Ishikawa (cell line): ENCODE measurements at regions not wholly inside any gene's neighbourhood (a gene's known extent, or its start where the extent isn't known, plus 50 kb on each side); places are given as distances from the start of the nearest gene placed in this dataset.

ENCODE experiments used
- CEBPB ChIP-seq: IDR thresholded peaks from 2 replicates; pipeline ENCODE4 v1.6.1; 2012
- CREB1 ChIP-seq: IDR thresholded peaks from 2 replicates; pipeline ENCODE4 v1.6.1; 2012; ENCODE audit warnings: low read depth
- EGR1 ChIP-seq: IDR thresholded peaks from 2 replicates; pipeline ENCODE4 v1.6.1; 2012
- EP300 ChIP-seq: IDR thresholded peaks from 2 replicates; pipeline ENCODE4 v1.6.1; 2012; ENCODE audit warnings: borderline replicate concordance
- FOXM1 ChIP-seq: IDR thresholded peaks from 2 replicates; pipeline ENCODE4 v1.6.1; 2012; ENCODE audit warnings: low read depth, borderline replicate concordance
- MAX ChIP-seq: IDR thresholded peaks from 2 replicates; pipeline ENCODE4 v1.6.1; 2012
- NFIC ChIP-seq: IDR thresholded peaks from 2 replicates; pipeline ENCODE4 v1.6.1; 2012
- RAD21 ChIP-seq: IDR thresholded peaks from 2 replicates; pipeline ENCODE4 v1.6.1; 2012; ENCODE audit warnings: low read depth
- REST ChIP-seq: IDR thresholded peaks from 2 replicates; pipeline ENCODE4 v1.6.1; 2012; ENCODE audit warnings: low read depth, mild to moderate bottlenecking
- TAF1 ChIP-seq: IDR thresholded peaks from 2 replicates; pipeline ENCODE4 v1.6.1; 2012; ENCODE audit warnings: low read depth, mild to moderate bottlenecking
- TCF12 ChIP-seq: IDR thresholded peaks from 2 replicates; pipeline ENCODE4 v1.6.1; 2012; ENCODE audit warnings: low read depth
- TEAD4 ChIP-seq: IDR thresholded peaks from 2 replicates; pipeline ENCODE4 v1.6.1; 2012
- USF1 ChIP-seq: IDR thresholded peaks from 2 replicates; pipeline ENCODE4 v1.6.1; 2012
- YY1 ChIP-seq: IDR thresholded peaks from 2 replicates; pipeline ENCODE4 v1.6.1; 2012; ENCODE audit warnings: low read depth
- ZBTB7A ChIP-seq: IDR thresholded peaks from 2 replicates; pipeline ENCODE4 v1.6.1; 2012; ENCODE audit warnings: low read depth

- TF ChIP-seq USF1 (no peak), EP300 (no peak), NFIC (no peak), YY1 (no peak), TEAD4 (no peak), EGR1 (no peak), CEBPB (no peak), CREB1 (no peak), ZBTB7A (no peak), REST (no peak), TCF12 (no peak), TAF1 (no peak), MAX (no peak), FOXM1 (no peak), RAD21 (no peak)
Observed at GRCh38 chr16:73251608-73252007, 203.7 kb upstream of the ZFHX3 start.

GRCh38 chr16:73248316-73248715 is 200.4 kb upstream of the ZFHX3 start:
- TF ChIP-seq NFIC (no peak), YY1 (no peak), MAX (no peak), CREB1 (no peak), FOXM1 (no peak), USF1 (no peak), TCF12 (no peak), EP300 (no peak)

GRCh38 chr16:73240920-73241319 is 193.0 kb upstream of the ZFHX3 start:
- TF ChIP-seq TCF12 (no peak), TEAD4 (no peak), MAX (no peak), ZBTB7A (no peak)

GRCh38 chr16:73237601-73238000 is 189.7 kb upstream of the ZFHX3 start:
- TF ChIP-seq CEBPB (no peak), REST (no peak), USF1 (no peak), TAF1 (no peak), CREB1 (no peak), YY1 (no peak), ZBTB7A (no peak), EGR1 (no peak), TCF12 (no peak), RAD21 (no peak), MAX (no peak), TEAD4 (no peak), NFIC (no peak), EP300 (no peak), FOXM1 (no peak)

- no peak for TF ChIP-seq YY1
Observed at GRCh38 chr16:73234496-73234895, 186.6 kb upstream of the ZFHX3 start.

- TF ChIP-seq YY1 = no peak
- no peak for TF ChIP-seq EGR1
- TF ChIP-seq CREB1 = no peak
- no peak for TF ChIP-seq FOXM1
- no peak for TF ChIP-seq TEAD4
- TF ChIP-seq USF1 = no peak
- no peak for TF ChIP-seq RAD21
- no peak for TF ChIP-seq REST
- no peak for TF ChIP-seq CEBPB
- TF ChIP-seq NFIC = no peak
- TF ChIP-seq TAF1 = no peak
- TF ChIP-seq TCF12 = no peak
- no peak for TF ChIP-seq ZBTB7A
Observed at GRCh38 chr16:73233846-73234424, 186.0 kb upstream of the ZFHX3 start.
